SU-DHL-6 (cell line): ENCODE measurements at regions not wholly inside any gene's neighbourhood (a gene's known extent, or its start where the extent isn't known, plus 50 kb on each side); places are given as distances from the start of the nearest gene placed in this dataset.
"Not testable (repeated sequence)": the region's sequence is repeated elsewhere in the genome, so short reads cannot be mapped to it uniquely, and the experiment has no call there.

Experiments
- H2AFZ ChIP-seq: fragments of 200-600 bp; sonication (generic); 2 replicates; pipeline ENCODE4 v1.6.1; 2014; ENCODE audit warnings: low read depth, mild to moderate bottlenecking, moderate library complexity, mixed read lengths, antibody characterized with exemption, low read length; ENCODE audit not compliant: severe bottlenecking
- H3F3A ChIP-seq: fragments of 200-600 bp; shearing (Covaris generic); 2 replicates; pipeline ENCODE4 v1.6.0; 2016; ENCODE audit warnings: antibody characterized with exemption, mild to moderate bottlenecking; ENCODE audit not compliant: insufficient read depth
- H3K27ac ChIP-seq: fragments of 200-600 bp; sonication (generic); 2 replicates; pipeline ENCODE4 v1.5.1; 2016; ENCODE audit warnings: low read depth, mild to moderate bottlenecking, low read length, moderate library complexity, mixed read lengths
- H3K27me3 ChIP-seq: fragments of 200-600 bp; sonication (generic), shearing (Covaris generic); 2 replicates; pipeline ENCODE4 v1.6.0; 2014; ENCODE audit warnings: mild to moderate bottlenecking, low read length
- H3K36me3 ChIP-seq: fragments of 200-600 bp; sonication (generic); 2 replicates; pipeline ENCODE4 v1.6.1; 2014; ENCODE audit warnings: mild to moderate bottlenecking, low read length, mixed read lengths
- H3K4me2 ChIP-seq: fragments of 300-600, 200-600 bp; shearing (Covaris generic), sonication (generic); 2 replicates; pipeline ENCODE4 v1.6.0; 2014; ENCODE audit warnings: low read length, low read depth, mild to moderate bottlenecking; ENCODE audit not compliant: poor library complexity, severe bottlenecking
- H3K4me3 ChIP-seq: fragments of 200-600 bp; sonication (generic); 2 replicates; pipeline ENCODE4 v1.5.1; 2014; ENCODE audit warnings: antibody characterized with exemption, low read length, mild to moderate bottlenecking, mixed read lengths; ENCODE audit not compliant: insufficient read depth, poor library complexity, severe bottlenecking
- H3K79me2 ChIP-seq: fragments of 200-600 bp; sonication (generic); 2 replicates; pipeline ENCODE4 v1.6.1; 2014; ENCODE audit warnings: mild to moderate bottlenecking, low read length, moderate library complexity; ENCODE audit not compliant: insufficient read depth
- H3K9ac ChIP-seq: fragments of 200-600 bp; sonication (generic); 2 replicates; pipeline ENCODE4 v1.7.0; 2014; ENCODE audit warnings: mild to moderate bottlenecking, low read length
- H3K9me2 ChIP-seq: fragments of 200-600 bp; sonication (generic); replicated peaks from 2 replicates; pipeline ENCODE4 v1.6.1; 2014; ENCODE audit warnings: low read length; ENCODE audit not compliant: insufficient read depth
- H3K9me3 ChIP-seq: fragments of 200-600 bp; sonication (generic); 2 replicates; pipeline ENCODE4 v1.6.1; 2014; ENCODE audit warnings: low read length, mixed read lengths; ENCODE audit not compliant: insufficient read depth
- H4K20me1 ChIP-seq: fragments of 200-600 bp; sonication (generic); 2 replicates; pipeline ENCODE4 v1.6.1; 2014; ENCODE audit warnings: low read depth, mild to moderate bottlenecking, antibody characterized with exemption, low read length, moderate library complexity, mixed read lengths
- CTCF ChIP-seq: fragments of 200-600 bp; sonication (generic); IDR thresholded peaks from one replicate; pipeline ENCODE4 v1.5.1; 2017; ENCODE audit warnings: antibody characterized with exemption, mild to moderate bottlenecking, low read length, moderate library complexity; ENCODE audit not compliant: insufficient read depth, poor library complexity, severe bottlenecking
- EZH2phosphoT487 ChIP-seq: fragments of 200-600 bp; sonication (generic), shearing (Covaris generic); conservative IDR thresholded peaks from 2 replicates; pipeline ENCODE4 v1.6.1; 2018; ENCODE audit warnings: mild to moderate bottlenecking, antibody characterized with exemption, low read length, moderate library complexity, mixed read lengths

- TF ChIP-seq EZH2phosphoT487 (no peak), CTCF (no peak)
- no peaks in the 10 kb centered on the region for H3K9me3 ChIP-seq
- no peaks in the 10 kb centered on the region for H3K27me3 ChIP-seq
- no peak overlapping the region for H3K4me3 ChIP-seq
- H3K4me2 ChIP-seq = no peak overlapping the region
- no peaks in the 10 kb centered on the region for H3K36me3 ChIP-seq
- H3K9ac ChIP-seq = no peak overlapping the region
- H3F3A ChIP-seq = no peaks in the 10 kb centered on the region
- H2AFZ ChIP-seq = no peak overlapping the region
- H3K9me2 ChIP-seq = no peaks in the 10 kb centered on the region
- H3K79me2 ChIP-seq = no peaks in the 10 kb centered on the region
- no peaks in the 10 kb centered on the region for H4K20me1 ChIP-seq
- no peak overlapping the region for H3K27ac ChIP-seq
Observed at GRCh38 chr6:6760002-6760401, 171.5 kb downstream of the LY86 start.

- H4K20me1 ChIP-seq, H2AFZ ChIP-seq, H3K36me3 ChIP-seq, H3K9me2 ChIP-seq, H3K9ac ChIP-seq, H3K4me3 ChIP-seq, H3K9me3 ChIP-seq, H3K27ac ChIP-seq, H3K4me2 ChIP-seq, H3K27me3 ChIP-seq, H3K79me2 ChIP-seq, H3F3A ChIP-seq: not testable (repeated sequence)
Observed at GRCh38 chr6:6762566-6762965, 174.0 kb downstream of the LY86 start.

- no peaks in the 10 kb centered on the region for H3K27me3 ChIP-seq
- no peaks in the 10 kb centered on the region for H3K36me3 ChIP-seq
- TF ChIP-seq EZH2phosphoT487 (no peak), CTCF (no peak)
- no peak overlapping the region for H3K4me3 ChIP-seq
- no peak overlapping the region for H3K9ac ChIP-seq
- no peak overlapping the region for H2AFZ ChIP-seq
- H3K4me2 ChIP-seq = no peak overlapping the region
- no peaks in the 10 kb centered on the region for H3F3A ChIP-seq
- no peak overlapping the region for H3K27ac ChIP-seq
- H3K79me2 ChIP-seq = no peaks in the 10 kb centered on the region
- H3K9me3 ChIP-seq = no peaks in the 10 kb centered on the region
- H3K9me2 ChIP-seq = no peaks in the 10 kb centered on the region
- 0 out of 2 replicates have a peak, but pooled peaks cover 4% of the 10 kb centered on the region for H4K20me1 ChIP-seq
Observed at GRCh38 chr6:6764764-6765434, 176.4 kb downstream of the LY86 start.

- 0 out of 2 replicates have a peak, but pooled peaks cover 4% of the 10 kb centered on the region for H4K20me1 ChIP-seq
- H3K27me3 ChIP-seq = no peaks in the 10 kb centered on the region
- no peaks in the 10 kb centered on the region for H3K9me2 ChIP-seq
- no peaks in the 10 kb centered on the region for H3K79me2 ChIP-seq
- no peak overlapping the region for H3K4me2 ChIP-seq
- TF ChIP-seq EZH2phosphoT487 (no peak), CTCF (no peak)
- no peaks in the 10 kb centered on the region for H3F3A ChIP-seq
- H3K27ac ChIP-seq = no peak overlapping the region
- H3K9ac ChIP-seq = no peak overlapping the region
- 0 out of 2 replicates have a peak, but pooled peaks cover 3% of the 10 kb centered on the region for H3K9me3 ChIP-seq
- no peak overlapping the region for H2AFZ ChIP-seq
- no peaks in the 10 kb centered on the region for H3K36me3 ChIP-seq
- H3K4me3 ChIP-seq = no peak overlapping the region
Observed at GRCh38 chr6:6766230-6766905, 177.8 kb downstream of the LY86 start.
